HL-60 (cell line): ENCODE measurements at regions not wholly inside any gene's neighbourhood (a gene's known extent, or its start where the extent isn't known, plus 50 kb on each side); places are given as distances from the start of the nearest gene placed in this dataset.

ENCODE experiments used
- CTCF ChIP-seq: IDR thresholded peaks from one replicate; pipeline ENCODE4 v1.5.1; 2011; ENCODE audit warnings: low read length, control low read depth, inconsistent platforms; ENCODE audit not compliant: insufficient read depth
- REST ChIP-seq: IDR thresholded peaks from 2 replicates; pipeline ENCODE4 v1.6.1; 2012; ENCODE audit warnings: low read depth; ENCODE audit not compliant: insufficient replicate concordance

GRCh38 chr18:61236356-61237057 is 96.7 kb upstream of the CDH20 start:
- no peak for TF ChIP-seq CTCF
- no peak for TF ChIP-seq REST
